Fibroblast of lung (primary cell): ENCODE measurements at regions not wholly inside any gene's neighbourhood (a gene's known extent, or its start where the extent isn't known, plus 50 kb on each side); places are given as distances from the start of the nearest gene placed in this dataset.

Experiments
- DNase-seq, 2 donors: peaks; one replicate each; pipeline versions ENCODE4 v3.0.0 to v3.0.0-alpha.2; 2010; ENCODE audit warnings: low read depth in 2 of 2
- H2AFZ ChIP-seq: 2 replicates; pipeline ENCODE4 v1.5.1; 2012; ENCODE audit warnings: low read length, control low read depth, inconsistent platforms
- H3K27ac ChIP-seq: 2 replicates; pipeline ENCODE4 v1.5.1; 2011; ENCODE audit warnings: low read length, control low read depth; ENCODE audit not compliant: insufficient read depth
- H3K27me3 ChIP-seq: 2 replicates; pipeline ENCODE4 v1.5.1; 2011; ENCODE audit warnings: mild to moderate bottlenecking, low read length; ENCODE audit not compliant: control insufficient read depth, insufficient read depth
- H3K36me3 ChIP-seq: 2 replicates; pipeline ENCODE4 v1.5.1; 2011; ENCODE audit warnings: low read length; ENCODE audit not compliant: control insufficient read depth, insufficient read depth
- H3K4me1 ChIP-seq: 2 replicates; pipeline ENCODE4 v1.5.1; 2011; ENCODE audit warnings: low read length; ENCODE audit not compliant: control insufficient read depth, insufficient read depth; ENCODE audit errors: extremely low read depth
- H3K4me2 ChIP-seq: 2 replicates; pipeline ENCODE4 v1.5.1; 2011; ENCODE audit warnings: low read length, control low read depth; ENCODE audit not compliant: insufficient read depth; ENCODE audit errors: extremely low read depth
- H3K4me3 ChIP-seq, 4 experiments: fragments of 200-600 bp in 1 of 4; sonication (generic) in 1 of 4; replicated peaks in 1 of 4; 2 replicates each; pipeline ENCODE4 v1.5.1; 2011 to 2016; ENCODE audit warnings: low read length in 4 of 4, low read depth in 3 of 4, mild to moderate bottlenecking in 3 of 4, control low read depth in 2 of 4, inconsistent platforms in 1 of 4, mixed read lengths in 1 of 4; ENCODE audit not compliant: insufficient read depth in 1 of 4; ENCODE audit errors: control extremely low read depth in 1 of 4
- H3K79me2 ChIP-seq: 2 replicates; pipeline ENCODE4 v1.5.1; 2012; ENCODE audit warnings: mild to moderate bottlenecking, low read length, inconsistent platforms; ENCODE audit not compliant: control insufficient read depth, insufficient read depth
- H3K9ac ChIP-seq: 2 replicates; pipeline ENCODE4 v1.5.1; 2011; ENCODE audit warnings: mild to moderate bottlenecking, low read length, control low read depth; ENCODE audit not compliant: insufficient read depth
- H3K9me3 ChIP-seq: 2 replicates; pipeline ENCODE4 v1.5.1; 2012; ENCODE audit warnings: low read depth, low read length; ENCODE audit not compliant: control insufficient read depth, insufficient read depth
- H4K20me1 ChIP-seq: 2 replicates; pipeline ENCODE4 v1.5.1; 2011; ENCODE audit warnings: low read length; ENCODE audit not compliant: control insufficient read depth, insufficient read depth; ENCODE audit errors: extremely low read depth
- EZH2 ChIP-seq: IDR thresholded peaks from 2 replicates; pipeline ENCODE4 v1.5.1; 2012; ENCODE audit warnings: low read length, control low read depth, mild to moderate bottlenecking; ENCODE audit errors: missing control alignments
- TF ChIP-seq, protein P1 (sequence below), 2 donors: IDR thresholded peaks in 1 of 2; conservative IDR thresholded peaks in 1 of 2; 1 replicate in 1 of 2; 2 replicates in 1 of 2; pipeline ENCODE4 v1.5.1; 2011 to 2012; ENCODE audit warnings: low read length in 2 of 2, control low read depth in 1 of 2, inconsistent platforms in 1 of 2, low read depth in 1 of 2, mild to moderate bottlenecking in 1 of 2

DNA sequence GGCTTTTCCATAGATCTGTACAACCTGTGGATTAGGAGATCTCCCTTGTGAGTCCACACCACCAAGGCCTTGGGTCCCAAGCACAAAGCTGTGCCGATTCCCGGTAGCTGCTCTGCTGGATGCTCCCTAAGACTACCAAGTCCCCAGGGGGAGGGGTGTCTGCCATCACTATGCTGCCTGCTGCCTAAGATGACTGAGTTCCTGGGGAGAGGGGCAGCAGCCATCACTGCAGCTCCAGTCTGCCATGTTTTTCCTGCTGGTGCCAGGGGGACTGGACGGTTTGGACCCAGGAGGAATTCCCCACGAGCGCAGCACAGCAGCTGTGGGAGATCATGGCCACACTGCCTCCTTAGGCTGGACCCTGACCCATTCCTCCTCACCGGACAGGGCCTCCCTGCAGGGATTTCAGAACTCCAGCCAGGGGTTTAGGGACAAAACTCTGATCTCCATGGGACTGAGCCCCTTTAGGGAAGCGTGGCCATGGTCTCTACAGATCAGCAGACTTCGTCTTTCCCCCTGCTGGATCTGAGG lies 1049.8 kb downstream of the SORCS1 start:
- Histone ChIP-seq H3K4me1 (no peaks in the 10 kb centered on the region), H4K20me1 (no peaks in the 10 kb centered on the region), H3K79me2 (no peaks in the 10 kb centered on the region), H3K9me3 (no peaks in the 10 kb centered on the region), H3K9ac (no peak overlapping the region), H3K4me2 (no peak overlapping the region), H3K27ac (no peak overlapping the region), H3K36me3 (no peaks in the 10 kb centered on the region), H3K4me3 (no peak overlapping the region), H2AFZ (no peak overlapping the region), H3K27me3 (no peaks in the 10 kb centered on the region)
- DNase-seq: no peak
- TF ChIP-seq EZH2: no peak

DNA sequence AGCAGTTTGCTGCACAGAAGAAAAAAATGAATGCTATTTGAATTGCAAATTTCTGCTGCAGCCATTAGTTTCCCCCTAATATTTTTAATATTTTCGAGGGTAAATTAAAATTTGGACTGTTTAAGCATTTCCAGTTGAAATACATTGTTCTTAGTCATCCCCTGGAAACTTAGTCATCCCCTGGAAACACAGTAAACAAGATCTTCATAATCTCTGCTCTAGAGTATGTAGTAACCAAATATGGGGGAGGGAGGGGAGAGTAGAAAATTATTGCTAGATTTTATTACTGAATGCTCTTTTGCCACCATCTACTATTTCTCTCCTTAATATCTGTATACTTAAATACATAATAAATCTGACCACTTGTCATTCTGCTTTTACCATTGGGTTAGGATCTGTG lies 1053.3 kb downstream of the SORCS1 start:
- no peaks in the 10 kb centered on the region for H3K27me3 ChIP-seq
- no peak overlapping the region for H3K27ac ChIP-seq
- H3K9me3 ChIP-seq: no peaks in the 10 kb centered on the region
- H3K36me3 ChIP-seq: no peaks in the 10 kb centered on the region
- H3K4me2 ChIP-seq: no peak overlapping the region
- no peak overlapping the region for H2AFZ ChIP-seq
- DNase-seq: no peak
- H3K79me2 ChIP-seq: no peaks in the 10 kb centered on the region
- H3K4me1 ChIP-seq: no peaks in the 10 kb centered on the region
- TF ChIP-seq, protein P1, sequence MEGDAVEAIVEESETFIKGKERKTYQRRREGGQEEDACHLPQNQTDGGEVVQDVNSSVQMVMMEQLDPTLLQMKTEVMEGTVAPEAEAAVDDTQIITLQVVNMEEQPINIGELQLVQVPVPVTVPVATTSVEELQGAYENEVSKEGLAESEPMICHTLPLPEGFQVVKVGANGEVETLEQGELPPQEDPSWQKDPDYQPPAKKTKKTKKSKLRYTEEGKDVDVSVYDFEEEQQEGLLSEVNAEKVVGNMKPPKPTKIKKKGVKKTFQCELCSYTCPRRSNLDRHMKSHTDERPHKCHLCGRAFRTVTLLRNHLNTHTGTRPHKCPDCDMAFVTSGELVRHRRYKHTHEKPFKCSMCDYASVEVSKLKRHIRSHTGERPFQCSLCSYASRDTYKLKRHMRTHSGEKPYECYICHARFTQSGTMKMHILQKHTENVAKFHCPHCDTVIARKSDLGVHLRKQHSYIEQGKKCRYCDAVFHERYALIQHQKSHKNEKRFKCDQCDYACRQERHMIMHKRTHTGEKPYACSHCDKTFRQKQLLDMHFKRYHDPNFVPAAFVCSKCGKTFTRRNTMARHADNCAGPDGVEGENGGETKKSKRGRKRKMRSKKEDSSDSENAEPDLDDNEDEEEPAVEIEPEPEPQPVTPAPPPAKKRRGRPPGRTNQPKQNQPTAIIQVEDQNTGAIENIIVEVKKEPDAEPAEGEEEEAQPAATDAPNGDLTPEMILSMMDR (conservative IDR thresholded peaks at IDR 0.05 in 1 of 2, IDR thresholded peaks at IDR 0.05 in 1 of 2; ENCODE audit: low read depth in 1 of 2, low read length in 2 of 2): no peak
- no peak for TF ChIP-seq EZH2
- H3K9ac ChIP-seq: no peak overlapping the region
- no peak overlapping the region for H3K4me3 ChIP-seq
- H4K20me1 ChIP-seq: no peaks in the 10 kb centered on the region

- no peak for DNase-seq
- H3K79me2 ChIP-seq: no peaks in the 10 kb centered on the region
- H3K27me3 ChIP-seq: no peaks in the 10 kb centered on the region
- no peaks in the 10 kb centered on the region for H3K36me3 ChIP-seq
- H3K9ac ChIP-seq: no peak overlapping the region
- no peak for TF ChIP-seq EZH2
- TF ChIP-seq, protein P1 (conservative IDR thresholded peaks at IDR 0.05 in 1 of 2, IDR thresholded peaks at IDR 0.05 in 1 of 2; ENCODE audit: low read depth in 1 of 2, low read length in 2 of 2): no peak
- H3K9me3 ChIP-seq: no peaks in the 10 kb centered on the region
- H2AFZ ChIP-seq: no peak overlapping the region
- H3K27ac ChIP-seq: no peak overlapping the region
- H3K4me3 ChIP-seq: no peak overlapping the region
- no peak overlapping the region for H3K4me2 ChIP-seq
- no peaks in the 10 kb centered on the region for H3K4me1 ChIP-seq
- no peaks in the 10 kb centered on the region for H4K20me1 ChIP-seq
Measured at GRCh38 chr10:106107706-106108105, 1056.8 kb downstream of the SORCS1 start.
